SU-DHL-6 (cell line): ENCODE measurements at regions not wholly inside any gene's neighbourhood (a gene's known extent, or its start where the extent isn't known, plus 50 kb on each side); places are given as distances from the start of the nearest gene placed in this dataset.

Experiments
- H2AFZ ChIP-seq: fragments of 200-600 bp; sonication (generic); 2 replicates; pipeline ENCODE4 v1.6.1; 2014; ENCODE audit warnings: low read depth, mild to moderate bottlenecking, moderate library complexity, mixed read lengths, antibody characterized with exemption, low read length; ENCODE audit not compliant: severe bottlenecking
- H3F3A ChIP-seq: fragments of 200-600 bp; shearing (Covaris generic); 2 replicates; pipeline ENCODE4 v1.6.0; 2016; ENCODE audit warnings: antibody characterized with exemption, mild to moderate bottlenecking; ENCODE audit not compliant: insufficient read depth
- H3K27ac ChIP-seq: fragments of 200-600 bp; sonication (generic); 2 replicates; pipeline ENCODE4 v1.5.1; 2016; ENCODE audit warnings: low read depth, mild to moderate bottlenecking, low read length, moderate library complexity, mixed read lengths
- H3K27me3 ChIP-seq: fragments of 200-600 bp; sonication (generic), shearing (Covaris generic); 2 replicates; pipeline ENCODE4 v1.6.0; 2014; ENCODE audit warnings: mild to moderate bottlenecking, low read length
- H3K36me3 ChIP-seq: fragments of 200-600 bp; sonication (generic); 2 replicates; pipeline ENCODE4 v1.6.1; 2014; ENCODE audit warnings: mild to moderate bottlenecking, low read length, mixed read lengths
- H3K4me2 ChIP-seq: fragments of 300-600, 200-600 bp; shearing (Covaris generic), sonication (generic); 2 replicates; pipeline ENCODE4 v1.6.0; 2014; ENCODE audit warnings: low read length, low read depth, mild to moderate bottlenecking; ENCODE audit not compliant: poor library complexity, severe bottlenecking
- H3K4me3 ChIP-seq: fragments of 200-600 bp; sonication (generic); 2 replicates; pipeline ENCODE4 v1.5.1; 2014; ENCODE audit warnings: antibody characterized with exemption, low read length, mild to moderate bottlenecking, mixed read lengths; ENCODE audit not compliant: insufficient read depth, poor library complexity, severe bottlenecking
- H3K79me2 ChIP-seq: fragments of 200-600 bp; sonication (generic); 2 replicates; pipeline ENCODE4 v1.6.1; 2014; ENCODE audit warnings: mild to moderate bottlenecking, low read length, moderate library complexity; ENCODE audit not compliant: insufficient read depth
- H3K9ac ChIP-seq: fragments of 200-600 bp; sonication (generic); 2 replicates; pipeline ENCODE4 v1.7.0; 2014; ENCODE audit warnings: mild to moderate bottlenecking, low read length
- H3K9me2 ChIP-seq: fragments of 200-600 bp; sonication (generic); replicated peaks from 2 replicates; pipeline ENCODE4 v1.6.1; 2014; ENCODE audit warnings: low read length; ENCODE audit not compliant: insufficient read depth
- H3K9me3 ChIP-seq: fragments of 200-600 bp; sonication (generic); 2 replicates; pipeline ENCODE4 v1.6.1; 2014; ENCODE audit warnings: low read length, mixed read lengths; ENCODE audit not compliant: insufficient read depth
- H4K20me1 ChIP-seq: fragments of 200-600 bp; sonication (generic); 2 replicates; pipeline ENCODE4 v1.6.1; 2014; ENCODE audit warnings: low read depth, mild to moderate bottlenecking, antibody characterized with exemption, low read length, moderate library complexity, mixed read lengths
- CTCF ChIP-seq: fragments of 200-600 bp; sonication (generic); IDR thresholded peaks from one replicate; pipeline ENCODE4 v1.5.1; 2017; ENCODE audit warnings: antibody characterized with exemption, mild to moderate bottlenecking, low read length, moderate library complexity; ENCODE audit not compliant: insufficient read depth, poor library complexity, severe bottlenecking
- EZH2phosphoT487 ChIP-seq: fragments of 200-600 bp; sonication (generic), shearing (Covaris generic); conservative IDR thresholded peaks from 2 replicates; pipeline ENCODE4 v1.6.1; 2018; ENCODE audit warnings: mild to moderate bottlenecking, antibody characterized with exemption, low read length, moderate library complexity, mixed read lengths

GRCh38 chr11:134508219-134508990 is 96.4 kb upstream of the B3GAT1 start:
- no peak overlapping the region for H2AFZ ChIP-seq
- H4K20me1 ChIP-seq, result no peaks in the 10 kb centered on the region
- no peaks in the 10 kb centered on the region for H3K79me2 ChIP-seq
- H3K9me3 ChIP-seq, result no peaks in the 10 kb centered on the region
- H3K4me3 ChIP-seq, result no peak overlapping the region
- H3K27me3 ChIP-seq, result no peaks in the 10 kb centered on the region
- no peak for TF ChIP-seq CTCF
- TF ChIP-seq EZH2phosphoT487, result no peak
- no peak overlapping the region for H3K27ac ChIP-seq
- H3K36me3 ChIP-seq, result no peaks in the 10 kb centered on the region
- no peaks in the 10 kb centered on the region for H3F3A ChIP-seq
- no peak overlapping the region for H3K9ac ChIP-seq
- H3K4me2 ChIP-seq, result no peak overlapping the region
- H3K9me2 ChIP-seq, result no peaks in the 10 kb centered on the region

GRCh38 chr11:134506046-134506445 is 94.0 kb upstream of the B3GAT1 start:
- no peak overlapping the region for H3K9ac ChIP-seq
- no peak overlapping the region for H2AFZ ChIP-seq
- no peak overlapping the region for H3K4me3 ChIP-seq
- H3K4me2 ChIP-seq, result no peak overlapping the region
- no peaks in the 10 kb centered on the region for H3K27me3 ChIP-seq
- H4K20me1 ChIP-seq, result no peaks in the 10 kb centered on the region
- H3K79me2 ChIP-seq, result no peaks in the 10 kb centered on the region
- H3K27ac ChIP-seq, result no peak overlapping the region
- TF ChIP-seq CTCF (no peak), EZH2phosphoT487 (no peak)
- H3K9me3 ChIP-seq, result no peaks in the 10 kb centered on the region
- no peaks in the 10 kb centered on the region for H3F3A ChIP-seq
- no peaks in the 10 kb centered on the region for H3K9me2 ChIP-seq
- H3K36me3 ChIP-seq, result no peaks in the 10 kb centered on the region

- no peaks in the 10 kb centered on the region for H4K20me1 ChIP-seq
- no peak overlapping the region for H3K4me2 ChIP-seq
- H3F3A ChIP-seq, result no peaks in the 10 kb centered on the region
- H3K79me2 ChIP-seq, result no peaks in the 10 kb centered on the region
- no peak overlapping the region for H3K4me3 ChIP-seq
- H3K27ac ChIP-seq, result no peak overlapping the region
- TF ChIP-seq CTCF (no peak), EZH2phosphoT487 (no peak)
- no peaks in the 10 kb centered on the region for H3K9me2 ChIP-seq
- no peaks in the 10 kb centered on the region for H3K36me3 ChIP-seq
- no peak overlapping the region for H2AFZ ChIP-seq
- H3K27me3 ChIP-seq, result no peaks in the 10 kb centered on the region
- no peaks in the 10 kb centered on the region for H3K9me3 ChIP-seq
- H3K9ac ChIP-seq, result no peak overlapping the region
Measured at GRCh38 chr11:134505125-134505524, 93.1 kb upstream of the B3GAT1 start.
